ENCODE measurements at regions not wholly inside any gene's neighbourhood (a gene's known extent, or its start where the extent isn't known, plus 50 kb on each side); places are given as distances from the start of the nearest gene placed in this dataset.

DNA sequence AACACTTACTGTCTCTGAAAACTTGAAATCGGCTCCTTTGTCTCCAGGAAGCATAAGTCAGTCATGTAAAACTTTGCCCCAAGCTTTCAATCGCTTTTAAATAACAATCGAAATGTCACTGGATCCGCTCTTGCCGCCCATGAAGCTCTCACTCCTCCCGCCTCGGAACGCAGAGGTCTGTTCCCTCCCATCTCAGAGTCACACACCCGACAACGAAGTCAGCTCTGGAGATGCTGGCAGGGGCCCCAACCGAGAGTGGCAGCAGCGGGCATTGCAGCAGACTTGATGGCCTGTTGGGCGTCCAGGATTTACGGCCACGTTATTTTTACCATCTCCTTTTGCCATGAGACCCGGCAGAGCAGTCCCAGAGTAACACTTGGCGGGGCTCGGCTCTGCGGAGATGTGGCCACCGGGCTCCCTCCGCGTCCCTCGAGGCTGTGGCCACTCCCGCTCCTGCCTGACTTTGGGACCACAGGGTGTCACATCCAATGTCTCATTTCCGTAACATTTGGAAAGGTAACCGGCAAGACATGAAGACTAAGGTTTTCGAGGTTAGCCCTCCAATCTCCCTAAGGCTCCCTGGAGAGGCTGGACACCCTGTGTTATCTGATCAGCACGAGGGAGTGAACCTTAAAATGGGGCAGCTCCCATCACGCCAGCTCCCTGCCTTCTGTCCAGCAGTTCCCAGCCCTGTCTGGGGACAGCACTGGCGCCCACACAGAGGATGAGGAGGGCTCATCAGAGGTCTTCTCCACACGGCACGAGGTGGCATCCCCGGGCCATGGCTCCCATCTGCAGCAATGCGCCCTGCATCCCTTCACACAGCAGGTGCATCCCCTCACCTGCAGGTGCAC is 62.8 kb upstream of the ADGRA1 start:
- Mint-ChIP-seq H3K4me1 (no peaks in the 10 kb centered on the region), H3K9me3 (peaks cover 0 to 2% (median 0%) of the 10 kb centered on the region in 3 donors), H3K27me3 (peaks cover 9% of the 10 kb centered on the region), H3K36me3 (no peaks in the 10 kb centered on the region), H3K4me3 (no peak overlapping the region), H3K27ac (no peak overlapping the region)

- Mint-ChIP-seq H3K36me3 (no peaks in the 10 kb centered on the region), H3K9me3 (peaks cover 0 to 2% (median 0%) of the 10 kb centered on the region in 3 donors), H3K4me1 (no peaks in the 10 kb centered on the region), H3K27ac (no peak overlapping the region), H3K4me3 (no peak overlapping the region), H3K27me3 (peaks cover 6% of the 10 kb centered on the region)
Measured at GRCh38 chr10:133023216-133023843, 64.4 kb upstream of the ADGRA1 start.

DNA sequence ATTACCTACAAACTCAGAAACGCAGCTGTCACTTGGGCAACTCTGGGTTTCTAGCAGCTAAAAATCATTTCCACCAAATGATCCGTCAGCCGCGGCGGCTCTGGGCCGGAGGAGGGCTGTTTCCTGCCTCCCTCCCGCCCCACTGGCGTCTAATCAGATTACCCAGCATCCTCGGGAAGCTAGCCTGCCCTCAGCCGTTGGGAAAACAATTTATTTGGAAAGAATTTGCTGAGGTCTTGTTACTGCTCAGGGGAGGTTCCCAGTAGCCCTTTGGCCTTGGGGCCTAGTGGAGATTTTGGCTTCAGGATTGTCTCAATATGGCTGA is 65.0 kb upstream of the ADGRA1 start:
- H3K27ac Mint-ChIP-seq = no peak overlapping the region
- no peaks in the 10 kb centered on the region for H3K36me3 Mint-ChIP-seq
- peaks cover 0 to 2% (median 0%) of the 10 kb centered on the region in 3 donors for H3K9me3 Mint-ChIP-seq
- H3K4me1 Mint-ChIP-seq = no peaks in the 10 kb centered on the region
- no peak overlapping the region for H3K4me3 Mint-ChIP-seq
- H3K27me3 Mint-ChIP-seq = peaks cover 4% of the 10 kb centered on the region

GRCh38 chr10:133021963-133022775 is 65.6 kb upstream of the ADGRA1 start:
- Mint-ChIP-seq H3K27ac (no peak overlapping the region), H3K4me1 (no peaks in the 10 kb centered on the region), H3K9me3 (peaks cover 0 to 2% (median 0%) of the 10 kb centered on the region in 3 donors), H3K4me3 (no peak overlapping the region), H3K27me3 (peaks cover 4% of the 10 kb centered on the region), H3K36me3 (no peaks in the 10 kb centered on the region)

DNA sequence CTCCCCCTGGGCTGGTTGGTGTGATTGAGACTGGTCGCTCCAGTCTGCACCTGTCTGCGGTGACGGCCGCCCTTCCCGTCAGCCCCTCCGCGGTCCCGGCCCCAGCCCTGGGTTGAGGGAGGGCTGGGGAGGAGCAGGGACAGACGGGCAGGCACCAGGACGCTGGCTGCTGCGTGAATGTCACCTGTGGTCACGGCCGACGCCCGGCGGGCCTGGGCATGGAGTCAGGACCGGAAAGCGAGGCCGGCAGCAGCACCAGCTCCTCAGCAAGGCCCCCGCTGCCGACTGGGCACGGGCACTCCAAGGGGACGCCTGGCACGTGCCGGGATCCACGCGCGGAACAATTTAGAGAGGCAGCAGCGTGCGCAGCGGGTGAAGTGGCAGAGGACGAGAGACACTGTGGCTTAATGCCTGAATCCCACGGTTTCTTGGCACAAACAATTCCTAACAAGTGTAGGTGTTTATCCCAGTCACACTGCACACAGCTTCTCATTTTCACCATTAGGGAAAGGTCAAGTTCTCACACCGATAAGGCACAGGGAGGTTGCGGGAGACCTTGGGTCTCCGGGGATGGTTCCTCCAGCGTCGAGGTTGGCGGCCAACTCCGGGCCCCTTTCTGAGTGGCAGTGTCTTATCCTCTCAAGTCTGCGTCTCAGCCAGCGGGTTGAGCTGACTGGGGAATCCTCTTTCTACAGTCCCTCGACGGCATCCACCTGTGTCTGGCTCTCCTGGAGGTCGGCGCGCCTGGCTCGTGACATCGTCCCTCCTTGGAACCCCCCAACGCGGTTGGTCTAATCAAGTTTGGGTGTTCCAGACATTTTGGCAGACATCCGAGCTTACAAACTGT is 66.4 kb upstream of the ADGRA1 start:
- no peak overlapping the region for H3K27ac Mint-ChIP-seq
- H3K4me3 Mint-ChIP-seq = no peak overlapping the region
- H3K9me3 Mint-ChIP-seq = peaks cover 0 to 2% (median 0%) of the 10 kb centered on the region in 3 donors
- peaks cover 1% of the 10 kb centered on the region for H3K27me3 Mint-ChIP-seq
- no peaks in the 10 kb centered on the region for H3K36me3 Mint-ChIP-seq
- no peaks in the 10 kb centered on the region for H3K4me1 Mint-ChIP-seq

DNA sequence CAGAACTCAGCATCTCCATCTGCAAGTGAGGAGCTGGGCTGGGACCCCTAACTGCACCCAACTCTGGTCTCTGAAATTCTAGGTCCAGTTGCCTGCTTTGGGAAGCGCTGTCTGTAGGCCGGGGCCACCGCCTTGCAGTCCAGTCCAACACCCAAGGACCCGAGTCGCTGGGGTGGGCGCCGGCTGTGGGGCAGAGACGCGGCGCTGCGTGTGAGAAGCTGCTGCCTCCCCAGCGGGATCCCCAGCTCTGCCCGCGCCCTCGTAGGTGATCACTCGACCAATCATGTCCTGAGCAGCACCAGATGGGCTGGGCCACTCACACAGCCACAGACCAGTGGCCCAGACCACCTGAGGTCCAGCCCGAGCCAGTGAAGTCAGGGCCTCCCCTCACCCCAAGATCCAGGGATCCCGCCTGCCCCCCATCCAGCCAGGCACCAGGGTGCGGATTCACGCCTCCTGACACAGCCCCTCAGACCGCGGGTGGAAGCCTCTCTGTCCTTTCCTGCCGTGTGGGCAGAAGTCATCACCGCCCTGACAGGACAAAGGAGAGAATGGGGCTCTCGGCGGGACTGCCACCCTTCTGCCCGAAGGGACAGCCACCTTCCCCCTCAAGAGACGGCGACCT is 67.4 kb upstream of the ADGRA1 start:
- Mint-ChIP-seq H3K9me3 (peaks cover 0 to 2% (median 0%) of the 10 kb centered on the region in 3 donors), H3K4me1 (no peaks in the 10 kb centered on the region), H3K4me3 (no peak overlapping the region), H3K36me3 (no peaks in the 10 kb centered on the region), H3K27me3 (no peaks in the 10 kb centered on the region), H3K27ac (no peak overlapping the region)

DNA sequence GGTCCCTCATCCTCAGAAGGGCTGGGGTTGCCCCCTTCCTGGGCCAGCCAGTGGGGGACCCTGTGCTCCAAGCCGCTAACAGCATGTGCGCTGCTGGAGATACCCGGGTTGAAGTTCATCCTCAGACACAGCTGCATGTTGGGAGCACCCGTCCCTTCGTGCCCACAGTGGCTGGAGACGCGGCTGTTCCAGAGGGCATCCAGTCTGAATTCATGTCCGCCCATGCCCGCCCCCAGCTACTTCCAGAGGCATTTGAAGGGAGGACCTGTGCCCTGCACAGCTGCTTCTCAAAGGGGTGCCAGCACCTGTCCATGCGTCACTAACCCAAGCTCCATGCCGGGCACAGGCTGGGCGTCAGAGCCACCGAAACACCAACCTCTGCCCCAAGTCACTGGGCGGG is 68.1 kb upstream of the ADGRA1 start:
- Mint-ChIP-seq H3K27ac (no peak overlapping the region), H3K4me1 (no peaks in the 10 kb centered on the region), H3K27me3 (no peaks in the 10 kb centered on the region), H3K4me3 (no peak overlapping the region), H3K9me3 (peaks cover 0 to 2% (median 0%) of the 10 kb centered on the region in 3 donors), H3K36me3 (no peaks in the 10 kb centered on the region)

GRCh38 chr10:133019191-133019590 is 68.5 kb upstream of the ADGRA1 start:
- H3K4me3 Mint-ChIP-seq = no peak overlapping the region
- peaks cover 0 to 2% (median 0%) of the 10 kb centered on the region in 3 donors for H3K9me3 Mint-ChIP-seq
- no peaks in the 10 kb centered on the region for H3K36me3 Mint-ChIP-seq
- H3K27ac Mint-ChIP-seq = no peak overlapping the region
- no peaks in the 10 kb centered on the region for H3K4me1 Mint-ChIP-seq
- H3K27me3 Mint-ChIP-seq = no peaks in the 10 kb centered on the region

- H3K4me3 Mint-ChIP-seq = no peak overlapping the region
- H3K9me3 Mint-ChIP-seq = peaks cover 0 to 2% (median 0%) of the 10 kb centered on the region in 3 donors
- H3K27ac Mint-ChIP-seq = no peak overlapping the region
- no peaks in the 10 kb centered on the region for H3K36me3 Mint-ChIP-seq
- no peaks in the 10 kb centered on the region for H3K27me3 Mint-ChIP-seq
- H3K4me1 Mint-ChIP-seq = no peaks in the 10 kb centered on the region
Measured at GRCh38 chr10:133018491-133018890, 69.2 kb upstream of the ADGRA1 start.

DNA sequence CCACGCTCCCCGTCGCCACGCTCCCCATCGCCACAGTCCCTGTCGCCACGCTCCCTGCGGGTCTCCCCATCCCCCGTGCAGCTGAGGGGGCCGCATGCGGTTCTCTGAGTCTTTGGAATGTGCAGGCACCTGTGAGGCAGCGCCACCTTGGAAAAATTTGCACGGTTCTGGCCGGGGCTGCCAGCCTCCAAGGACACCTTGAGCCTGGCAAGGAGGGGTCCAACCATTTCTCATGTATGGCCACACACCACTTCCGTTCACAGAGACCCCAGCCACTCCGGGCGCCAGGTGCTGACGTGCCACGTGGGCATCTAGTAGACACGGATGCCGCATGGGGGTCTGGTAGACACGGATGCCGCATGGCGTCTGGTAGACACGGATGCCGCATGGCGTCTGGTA is 70.5 kb upstream of the ADGRA1 start:
- Mint-ChIP-seq H3K36me3 (no peaks in the 10 kb centered on the region), H3K27me3 (no peaks in the 10 kb centered on the region), H3K4me3 (no peak overlapping the region), H3K4me1 (no peaks in the 10 kb centered on the region), H3K27ac (no peak overlapping the region), H3K9me3 (no peaks in the 10 kb centered on the region)

GRCh38 chr10:133016493-133017202 is 71.1 kb upstream of the ADGRA1 start:
- H3K9me3 Mint-ChIP-seq = no peaks in the 10 kb centered on the region
- no peak overlapping the region for H3K4me3 Mint-ChIP-seq
- H3K36me3 Mint-ChIP-seq = no peaks in the 10 kb centered on the region
- no peaks in the 10 kb centered on the region for H3K27me3 Mint-ChIP-seq
- no peak overlapping the region for H3K27ac Mint-ChIP-seq
- no peaks in the 10 kb centered on the region for H3K4me1 Mint-ChIP-seq

- H3K27ac Mint-ChIP-seq = no peak overlapping the region
- H3K9me3 Mint-ChIP-seq = no peaks in the 10 kb centered on the region
- H3K27me3 Mint-ChIP-seq = no peaks in the 10 kb centered on the region
Measured at GRCh38 chr10:133015816-133016462, 71.8 kb upstream of the ADGRA1 start.

DNA sequence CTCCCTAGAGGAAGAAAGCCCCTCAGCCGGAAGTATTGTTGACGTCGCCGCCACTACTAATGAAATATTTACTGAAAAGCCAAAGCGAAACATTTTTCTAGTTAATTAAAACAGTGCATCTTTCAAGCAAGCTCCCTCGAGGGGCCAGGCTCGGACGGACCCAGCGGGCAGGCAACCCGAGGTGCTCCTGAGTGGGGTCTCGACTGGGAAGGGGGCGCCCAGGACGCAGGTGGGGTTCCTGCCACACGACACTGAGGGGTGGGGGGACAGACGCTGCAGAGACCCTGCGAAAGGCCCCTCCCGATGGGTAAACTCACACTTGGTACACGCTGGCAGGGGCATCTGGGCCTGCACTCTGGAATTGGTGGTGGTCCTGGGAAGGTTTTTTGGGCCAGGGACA is 72.4 kb upstream of the ADGRA1 start:
- Mint-ChIP-seq H3K4me1 (no peaks in the 10 kb centered on the region), H3K36me3 (no peaks in the 10 kb centered on the region), H3K27ac (no peak overlapping the region), H3K27me3 (no peaks in the 10 kb centered on the region), H3K4me3 (no peak overlapping the region), H3K9me3 (no peaks in the 10 kb centered on the region)

More at GRCh38 chr10:133015816-133016462, 71.8 kb upstream of the ADGRA1 start:
- no peaks in the 10 kb centered on the region for H3K4me1 Mint-ChIP-seq
- no peaks in the 10 kb centered on the region for H3K36me3 Mint-ChIP-seq
- H3K4me3 Mint-ChIP-seq = no peak overlapping the region
